HepG2 (cell line): ENCODE measurements at regions not wholly inside any gene's neighbourhood (a gene's known extent, or its start where the extent isn't known, plus 50 kb on each side); places are given as distances from the start of the nearest gene placed in this dataset.

Experiments used
- ATAC-seq: fragments of 200-7000 bp; cut with Tn5 transposase; 3 replicates; pipeline ENCODE4 v1.9.1; 2020; ENCODE audit warnings: mild to moderate bottlenecking, moderate library complexity
- BruUV-seq: library from RNA; stranded (reverse); fragments of 400-500 nt; replicated peaks from 2 replicates; lab custom pipeline; 2021; lab: Mats Ljungman, UMichigan
- CTCF ChIA-PET: fragments of 300-600 bp; formaldehyde crosslinking; extraction: SDS; loops from one replicate; lab custom pipeline; 2021; ENCODE audit warnings: low total read pairs, inconsistent platforms, low intra/inter-chr PET ratio; lab: Yijun Ruan, JAX
- POLR2A ChIA-PET: fragments of 350-600 bp; sonication (Branson Sonifier 250); formaldehyde crosslinking; loops from one replicate; lab custom pipeline; 2020; ENCODE audit warnings: antibody characterized with exemption, inconsistent platforms; lab: Yijun Ruan, JAX
- DNase-seq: peaks from one replicate; pipeline ENCODE4 v3.0.0-alpha.2; 2015; ENCODE audit warnings: low spot score
- FAIRE-seq: peaks from 3 replicates; lab custom pipeline; 2011; peaks lifted over from hg19 to GRCh38; lab: Jason Lieb, UNC
- H2AFZ ChIP-seq: one replicate; pipeline ENCODE4 v1.6.1; 2011; ENCODE audit warnings: low read length, inconsistent platforms
- H3K27ac ChIP-seq: fragments of 300-600 bp; 3 replicates; pipeline ENCODE4 v1.8.0; 2011; ENCODE audit warnings: mixed run types, mild to moderate bottlenecking, mixed read lengths, low read length, inconsistent platforms; ENCODE audit not compliant: insufficient read depth; ENCODE audit errors: extremely low read length
- H3K27me3 ChIP-seq, 2 experiments: fragments of 200-600 bp in 1 of 2; 2 replicates in 1 of 2; 3 replicates in 1 of 2; pipeline versions ENCODE4 v1.6.0 to v1.8.0; 2011; ENCODE audit warnings: low read length in 2 of 2, mild to moderate bottlenecking in 2 of 2, moderate library complexity in 2 of 2, inconsistent platforms in 1 of 2; ENCODE audit not compliant: insufficient read depth in 2 of 2, control insufficient read depth in 1 of 2
- H3K36me3 ChIP-seq, 2 experiments: fragments of 200-600 bp in 1 of 2; replicated peaks in 1 of 2; 2 replicates in 1 of 2; 3 replicates in 1 of 2; pipeline versions ENCODE4 v1.5.1 to v1.8.0; 2011; ENCODE audit warnings: low read length in 2 of 2, inconsistent platforms in 1 of 2; ENCODE audit not compliant: insufficient read depth in 2 of 2, control insufficient read depth in 1 of 2
- H3K4me1 ChIP-seq: 2 replicates; pipeline ENCODE4 v1.5.1; 2012; ENCODE audit warnings: low read length, inconsistent platforms; ENCODE audit not compliant: insufficient read depth
- H3K4me2 ChIP-seq: 2 replicates; pipeline ENCODE4 v1.6.0; 2011; ENCODE audit warnings: low read depth, low read length, inconsistent platforms
- H3K4me3 ChIP-seq, 3 experiments: fragments of 200-600 bp in 1 of 3; sonication (generic), shearing (Covaris generic) in 1 of 3; replicated peaks in 1 of 3; 2 replicates each; pipeline ENCODE4 v1.5.1; 2011 to 2016; ENCODE audit warnings: low read length in 3 of 3, inconsistent platforms in 2 of 3, low read depth in 2 of 3, mild to moderate bottlenecking in 2 of 3, control low read depth in 1 of 3, mixed read lengths in 1 of 3; ENCODE audit not compliant: insufficient read depth in 1 of 3
- H3K79me2 ChIP-seq: one replicate; pipeline ENCODE4 v1.6.1; 2011; ENCODE audit warnings: low read length, inconsistent platforms; ENCODE audit not compliant: insufficient read depth
- H3K9ac ChIP-seq: 2 replicates; pipeline ENCODE4 v1.6.0; 2011; ENCODE audit warnings: mild to moderate bottlenecking, low read depth, low read length, inconsistent platforms; ENCODE audit not compliant: insufficient read depth
- H3K9me3 ChIP-seq: 2 replicates; pipeline ENCODE4 v1.5.1; 2012; ENCODE audit warnings: mild to moderate bottlenecking, low read length
- H4K20me1 ChIP-seq: 2 replicates; pipeline ENCODE4 v1.6.0; 2011; ENCODE audit warnings: inconsistent platforms, mild to moderate bottlenecking, low read length, moderate library complexity; ENCODE audit not compliant: insufficient read depth
- ARID4A ChIP-seq: sonication (generic); formaldehyde crosslinking; IDR thresholded peaks from 2 replicates; pipeline ENCODE4 v1.5.0; 2020; ENCODE audit warnings: mild to moderate bottlenecking, missing genetic modification reagents, borderline replicate concordance
- CEBPB ChIP-seq: IDR thresholded peaks from 2 replicates; pipeline ENCODE4 v1.6.1; 2011; ENCODE audit warnings: low read depth, low read length, improper control_type of control experiment, borderline replicate concordance
- DBP ChIP-seq: sonication (generic); formaldehyde crosslinking; IDR thresholded peaks from 2 replicates; pipeline ENCODE4 v1.4.0; 2020; ENCODE audit warnings: missing genetic modification reagents; ENCODE audit errors: not compliant biosample characterization
- KLF15 ChIP-seq: sonication (generic); formaldehyde crosslinking; IDR thresholded peaks from 2 replicates; pipeline ENCODE4 v1.8.1; 2023; ENCODE audit warnings: borderline replicate concordance, mild to moderate bottlenecking, inconsistent platforms, missing genetic modification reagents, mixed read lengths
- MAF1 ChIP-seq: sonication (generic); formaldehyde crosslinking; IDR thresholded peaks from 2 replicates; pipeline ENCODE4 v1.5.0; 2020; ENCODE audit warnings: missing genetic modification reagents, borderline replicate concordance
- MED8 ChIP-seq: sonication (generic); formaldehyde crosslinking; IDR thresholded peaks from 2 replicates; pipeline ENCODE4 v1.8.1; 2023; ENCODE audit warnings: mild to moderate bottlenecking, missing genetic modification reagents; ENCODE audit not compliant: insufficient replicate concordance
- MEF2D ChIP-seq: sonication (generic); formaldehyde crosslinking; IDR thresholded peaks from 2 replicates; pipeline ENCODE4 v1.5.1; 2020; ENCODE audit warnings: mild to moderate bottlenecking, missing genetic modification reagents
- NFIC ChIP-seq: IDR thresholded peaks from 2 replicates; pipeline ENCODE4 v1.6.1; 2012; ENCODE audit warnings: mild to moderate bottlenecking, low read length, inconsistent platforms
- RARA ChIP-seq: IDR thresholded peaks from 2 replicates; pipeline ENCODE4 v1.6.1; 2016; ENCODE audit warnings: missing genetic modification reagents, missing compliant biosample characterization
- RFX1 ChIP-seq: fragments of 450-650 bp; IDR thresholded peaks from 2 replicates; pipeline ENCODE4 v1.6.1; 2017
- STAT6 ChIP-seq: sonication (generic); formaldehyde crosslinking; IDR thresholded peaks from 2 replicates; pipeline ENCODE4 v1.4.0; 2020; ENCODE audit warnings: missing genetic modification reagents, mild to moderate bottlenecking, borderline replicate concordance
- ZBTB8A ChIP-seq: sonication (generic); formaldehyde crosslinking; IDR thresholded peaks from 2 replicates; pipeline ENCODE4 v1.4.0; 2020; ENCODE audit warnings: mild to moderate bottlenecking, low read depth, missing genetic modification reagents, borderline replicate concordance
- ZMYM2 ChIP-seq: sonication (generic); formaldehyde crosslinking; IDR thresholded peaks from 2 replicates; pipeline ENCODE4 v1.8.0; 2022; ENCODE audit warnings: mild to moderate bottlenecking, missing genetic modification reagents
- ZNF260 ChIP-seq: sonication (generic); formaldehyde crosslinking; IDR thresholded peaks from 2 replicates; pipeline ENCODE4 v1.4.0; 2020; ENCODE audit warnings: missing genetic modification reagents, low read depth, mild to moderate bottlenecking, borderline replicate concordance
- ZNF564 ChIP-seq: sonication (generic); formaldehyde crosslinking; IDR thresholded peaks from 2 replicates; pipeline ENCODE4 v1.8.1; 2023; ENCODE audit warnings: mild to moderate bottlenecking, missing genetic modification reagents
- ZSCAN21 ChIP-seq: sonication (generic); formaldehyde crosslinking; IDR thresholded peaks from 2 replicates; pipeline ENCODE4 v1.8.0; 2022; ENCODE audit warnings: mild to moderate bottlenecking, missing genetic modification reagents, moderate library complexity, borderline replicate concordance
- ZSCAN25 ChIP-seq: sonication (generic); formaldehyde crosslinking; IDR thresholded peaks from 2 replicates; pipeline ENCODE4 v1.8.0; 2022; ENCODE audit warnings: mild to moderate bottlenecking, missing genetic modification reagents
- WGBS: methylation state at CpG from one replicate; pipeline ENCODE4 v1.1.6; 2017; ENCODE audit warnings: low lambda C conversion rate; 5-methylcytosine and 5-hydroxymethylcytosine counted together
- in situ Hi-C: cut with HindIII; loops from 2 replicates; pipeline ENCODE4 v1.10.0; 2017; ENCODE audit warnings: low pct_unique_long_range_greater_than_20kb; ENCODE audit not compliant: extremely low pct_ligation_motif_present
- intact Hi-C: fragments of 100-400 bp; cut with micrococcal nuclease; formaldehyde crosslinking; loops from one replicate; pipeline ENCODE4 v1.10.0; 2022; ENCODE audit not compliant: unreplicated experiment

- no peak overlapping the region for H3K4me2 ChIP-seq
- WGBS, result 56% methylated on average over 7 of the region's 7 CpGs
- BruUV-seq, result no TSS peak
- TF ChIP-seq ZNF564, result no peak
- no peak for TF ChIP-seq NFIC
- TF ChIP-seq STAT6 (CRISPR knock-in tag), result no peak
- TF ChIP-seq KLF15, result no peak
- TF ChIP-seq ZSCAN25 (CRISPR knock-in tag), result no peak
- no peak for TF ChIP-seq ZBTB8A (CRISPR knock-in tag)
- TF ChIP-seq CEBPB, result no peak
- TF ChIP-seq MED8, result no peak
- no peak for TF ChIP-seq ZNF260 (CRISPR knock-in tag)
- TF ChIP-seq MEF2D (CRISPR knock-in tag), result no peak
- TF ChIP-seq ZMYM2 (CRISPR knock-in tag), result no peak
- TF ChIP-seq ZSCAN21 (CRISPR knock-in tag), result no peak
- no peak for TF ChIP-seq ARID4A (CRISPR knock-in tag)
- no peak for TF ChIP-seq RARA (CRISPR knock-in tag)
- TF ChIP-seq MAF1 (CRISPR knock-in tag), result no peak
- TF ChIP-seq RFX1, result no peak
- TF ChIP-seq DBP (CRISPR knock-in tag), result no peak
Observed at GRCh38 chr2:67075056-67075455, 322.1 kb upstream of the ETAA1 start.

More at GRCh38 chr2:67075056-67075455, 322.1 kb upstream of the ETAA1 start:
- ChIA-PET CTCF (no interaction called here), POLR2A (no interaction called here)
- Histone ChIP-seq H3K27ac (no peak overlapping the region), H3K9ac (no peak overlapping the region), H4K20me1 (no peaks in the 10 kb centered on the region), H3K4me1 (no peaks in the 10 kb centered on the region), H3K9me3 (peaks cover 94% of the 10 kb centered on the region), H3K36me3 (no peaks in the 10 kb centered on the region), H3K4me3 (no peak overlapping the region), H3K27me3 (no peaks in the 10 kb centered on the region), H3K79me2 (no peaks in the 10 kb centered on the region), H2AFZ (no peak overlapping the region)
- in situ Hi-C loops (no loop called here), intact Hi-C loops (no loop called here)
- no peak for DNase-seq
- no peak for FAIRE-seq
- no peak for ATAC-seq
